ENCODE measurements at regions not wholly inside any gene's neighbourhood (a gene's known extent, or its start where the extent isn't known, plus 50 kb on each side); places are given as distances from the start of the nearest gene placed in this dataset.

DNA sequence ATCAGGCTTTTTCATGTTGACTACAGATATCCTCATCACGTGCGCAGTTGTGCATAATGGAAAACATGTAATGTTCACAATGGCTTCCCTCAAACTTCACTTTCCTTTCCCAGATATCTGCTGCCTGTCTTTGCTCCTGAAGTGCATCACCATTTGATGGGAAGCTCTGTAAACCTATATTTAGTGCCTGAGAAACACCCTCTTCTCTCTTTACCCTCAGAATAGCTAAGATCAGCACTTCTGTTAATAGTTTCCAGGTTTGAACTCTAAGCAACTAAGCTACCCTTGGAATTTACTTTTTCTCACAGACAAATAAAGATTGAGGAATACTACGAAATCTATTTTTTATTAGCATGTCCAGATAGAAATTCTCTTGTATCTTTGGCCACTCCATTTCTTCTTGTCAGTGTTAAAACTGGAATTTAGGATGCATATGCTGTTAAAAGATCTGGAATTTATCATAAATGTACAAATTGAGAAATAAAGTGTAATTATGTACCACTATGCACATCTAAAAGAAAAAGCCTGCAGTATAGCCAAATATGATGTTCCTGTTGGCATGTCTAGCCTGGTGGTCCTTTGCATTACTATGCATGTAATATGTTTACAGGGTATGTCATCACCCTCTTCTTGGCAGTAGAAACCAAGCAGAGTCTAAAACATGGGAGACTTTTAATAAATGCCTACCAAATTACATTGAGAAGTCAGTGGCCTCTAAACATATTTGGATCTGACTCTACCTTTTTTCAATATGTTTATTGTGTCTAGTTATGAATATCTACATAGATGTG, 278.7 kb downstream of the FIGN start:
- no peak for DNase-seq

DNA sequence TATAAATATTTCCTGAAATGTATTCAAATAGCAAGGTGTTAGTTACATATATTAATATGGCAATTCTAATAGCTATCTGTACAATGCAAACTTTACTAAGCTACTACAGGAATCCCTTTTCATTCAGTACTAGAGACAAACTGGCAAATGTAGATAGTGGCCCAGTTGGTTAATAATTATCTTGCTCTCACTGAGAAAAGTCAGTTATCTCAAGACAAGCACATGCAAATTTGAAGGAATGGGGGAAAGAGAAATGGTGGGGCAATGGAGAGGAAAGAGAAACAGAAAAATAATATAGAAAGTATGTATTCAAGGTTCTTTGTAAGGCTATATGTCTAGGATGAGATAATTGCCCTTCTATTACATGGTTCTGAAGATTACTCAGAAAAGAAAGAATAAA, 280.0 kb downstream of the FIGN start:
- no peak for DNase-seq

DNA sequence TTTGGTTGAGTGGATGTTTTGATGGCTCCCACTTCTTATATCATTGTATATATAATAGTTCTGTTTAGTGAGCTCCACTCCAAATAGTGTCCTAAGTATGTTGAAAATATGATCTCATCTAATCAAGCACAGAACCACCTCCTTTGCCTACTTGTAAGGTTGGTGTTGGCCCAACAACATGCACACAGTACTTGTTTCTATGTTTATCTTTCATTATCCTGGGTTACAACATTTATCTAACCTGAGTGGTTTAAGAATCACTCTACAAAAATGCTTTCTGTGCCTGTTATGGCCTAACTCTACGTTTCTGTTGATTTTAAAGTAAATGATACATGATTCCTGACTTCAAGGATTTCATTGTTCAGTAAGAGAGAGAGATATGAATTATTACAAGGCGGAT, 281.9 kb downstream of the FIGN start:
- no peak for DNase-seq

DNA sequence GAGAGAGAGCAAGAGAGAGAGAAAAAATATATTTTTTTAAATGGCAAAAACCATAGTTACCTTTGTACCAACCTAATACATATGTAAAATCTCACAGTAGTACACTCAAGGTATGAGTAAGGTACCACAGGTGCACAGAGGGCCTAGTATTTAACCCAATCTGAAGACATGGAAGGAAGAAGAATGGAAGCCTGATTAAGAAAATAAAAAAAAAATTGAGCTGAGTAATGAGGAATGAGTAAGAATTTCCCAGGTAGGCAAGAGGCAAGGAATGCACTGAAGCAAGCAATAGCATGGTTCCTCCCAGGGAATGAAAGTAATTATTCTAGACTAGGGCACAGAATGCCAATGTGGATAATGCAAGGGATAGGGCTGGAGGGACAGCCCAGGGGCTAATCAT, 294.2 kb downstream of the FIGN start:
- DNase-seq: no peak

DNA sequence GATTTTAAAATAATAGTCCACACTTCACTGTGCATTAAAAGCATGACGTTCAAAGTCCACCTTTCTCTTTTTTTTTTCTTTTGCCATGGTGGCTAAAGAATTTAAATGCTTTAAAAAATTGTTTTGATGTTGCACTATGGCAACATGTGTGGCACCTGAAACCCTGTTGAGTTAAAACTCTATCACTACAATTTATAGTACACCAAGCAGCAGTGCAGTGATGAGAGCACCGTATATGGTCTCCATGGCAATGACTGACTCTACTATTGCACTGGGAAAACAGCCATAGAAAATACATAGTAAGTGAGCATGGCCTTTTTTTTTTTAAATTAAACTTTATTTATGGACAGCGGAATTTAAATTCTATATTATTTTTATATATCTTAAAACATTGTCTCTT, 298.8 kb downstream of the FIGN start:
- DNase-seq: no peak

DNA sequence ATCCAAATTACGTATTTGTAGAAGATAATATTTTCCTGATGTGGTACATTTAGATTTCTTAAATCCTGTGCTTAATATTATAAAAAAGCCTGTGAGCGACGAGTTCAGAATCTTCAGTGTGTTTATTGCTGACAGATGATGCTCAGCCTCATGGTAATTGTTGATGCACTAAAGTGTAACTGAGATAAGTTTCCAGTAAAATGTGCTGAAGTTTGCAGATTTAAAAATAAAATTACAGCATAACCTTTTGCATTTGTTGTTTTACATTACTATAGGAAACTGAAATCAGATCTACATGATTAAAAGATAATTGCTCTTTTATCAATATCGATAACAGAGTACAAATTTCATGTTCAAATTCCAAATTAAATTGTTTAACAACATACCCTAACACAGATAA, 307.6 kb downstream of the FIGN start:
- DNase-seq: no peak

DNA sequence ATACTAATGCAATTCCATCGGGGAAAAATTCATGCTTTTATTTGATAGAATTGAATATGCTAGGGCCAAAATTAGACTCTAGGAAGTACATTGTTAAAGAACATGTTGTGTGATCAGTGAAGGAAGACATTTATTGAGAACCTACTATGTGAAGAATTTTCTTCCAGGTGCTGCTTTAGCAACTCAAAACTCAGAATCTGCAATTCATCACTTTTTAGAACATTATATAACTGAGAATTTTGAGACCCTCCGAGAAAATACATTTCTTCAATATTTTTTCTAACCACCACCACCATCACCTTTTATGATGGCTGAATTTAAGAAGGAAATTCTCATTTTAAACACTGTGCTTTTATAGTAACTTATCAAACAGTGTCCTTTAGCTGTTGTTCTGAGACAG, 315.2 kb downstream of the FIGN start:
- no peak for DNase-seq

DNA sequence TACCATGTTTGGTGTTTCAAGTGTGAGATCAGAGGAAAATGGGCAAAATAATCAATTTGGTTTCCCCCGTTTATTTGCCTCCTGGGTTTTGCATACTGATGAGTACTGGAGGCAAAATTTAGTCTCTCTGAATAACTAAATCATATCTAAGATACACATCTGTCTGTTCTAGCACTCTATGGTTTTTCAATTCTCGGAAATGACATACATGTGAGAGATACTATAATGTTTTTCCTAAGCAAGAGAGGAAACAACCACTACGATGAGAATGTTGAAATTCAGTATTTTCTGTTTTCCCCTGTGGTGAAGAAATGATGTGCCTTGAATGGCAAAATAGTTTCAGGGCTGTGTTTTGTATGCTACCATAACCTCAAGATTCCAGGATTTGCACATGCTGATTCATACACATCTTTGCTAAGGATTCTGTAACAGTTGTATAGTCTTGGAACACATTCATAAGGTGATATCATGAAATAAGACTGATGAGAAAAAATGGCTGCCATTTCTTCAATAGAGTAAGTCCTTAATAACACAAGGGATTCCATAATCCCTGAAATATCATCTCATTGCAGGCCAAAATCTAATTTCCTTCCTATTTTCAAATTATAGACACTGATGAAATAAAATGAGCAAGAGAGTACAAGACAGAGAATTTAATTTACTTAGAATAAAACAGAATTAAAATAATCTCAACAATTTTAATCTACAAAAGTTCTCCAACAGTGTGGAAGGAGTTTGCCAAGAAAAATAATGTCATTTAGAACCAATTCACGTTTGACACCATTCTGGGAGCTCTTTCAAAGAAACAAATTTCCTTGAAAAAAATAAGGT, 316.6 kb downstream of the FIGN start:
- peak; percentile 29 for DNase-seq

DNA sequence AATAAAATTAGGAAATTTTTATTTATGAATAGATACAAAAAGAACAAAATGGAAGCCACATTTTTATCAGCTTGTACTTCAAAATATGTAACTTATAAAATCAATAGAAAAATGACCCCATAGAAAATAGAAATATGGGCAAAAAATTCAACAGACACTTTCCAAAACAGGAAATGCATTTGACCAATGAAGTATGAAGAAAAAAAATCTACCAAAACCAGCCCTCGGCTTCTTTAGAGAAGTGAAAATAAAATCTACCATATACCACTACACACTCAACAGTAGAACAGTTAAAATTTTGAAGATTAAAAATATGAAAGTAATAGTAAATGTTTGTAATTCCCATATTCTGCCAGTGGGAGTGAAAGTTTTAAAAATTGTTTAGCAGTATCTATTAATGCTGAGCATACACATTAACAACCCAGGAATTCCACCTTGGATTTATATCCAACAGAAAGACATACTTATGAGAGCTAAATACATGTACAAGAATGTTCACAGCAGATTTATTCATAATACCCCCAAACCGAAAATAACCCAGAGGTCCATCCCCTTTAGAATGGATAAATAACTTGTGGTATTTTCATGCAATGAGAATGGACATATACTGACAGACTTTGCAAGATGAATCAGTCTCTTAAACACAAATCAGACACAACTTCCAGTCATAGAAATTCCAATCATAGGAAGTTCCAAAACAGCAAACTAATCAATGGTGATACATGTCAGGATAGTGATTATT, 318.0 kb downstream of the FIGN start:
- no peak for DNase-seq

DNA sequence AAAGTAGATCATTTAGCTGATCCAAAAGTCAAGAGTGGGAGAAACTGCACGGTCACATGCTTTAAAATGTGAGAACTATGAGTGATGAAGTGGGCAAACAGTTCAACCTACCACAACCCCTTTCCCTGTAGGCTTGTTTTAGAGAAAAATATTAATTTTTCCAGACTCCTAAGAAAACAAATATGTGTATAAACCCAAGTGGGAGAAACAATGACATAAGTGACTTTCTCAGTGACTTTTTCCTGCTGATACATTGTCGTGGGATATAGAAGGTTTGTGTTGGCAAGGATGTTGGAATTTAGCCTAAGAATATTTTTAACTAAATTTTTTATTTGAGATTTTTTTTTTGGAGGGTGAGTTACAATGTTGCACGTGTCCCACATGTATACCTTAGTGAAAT, 321.7 kb downstream of the FIGN start:
- DNase-seq: no peak

DNA sequence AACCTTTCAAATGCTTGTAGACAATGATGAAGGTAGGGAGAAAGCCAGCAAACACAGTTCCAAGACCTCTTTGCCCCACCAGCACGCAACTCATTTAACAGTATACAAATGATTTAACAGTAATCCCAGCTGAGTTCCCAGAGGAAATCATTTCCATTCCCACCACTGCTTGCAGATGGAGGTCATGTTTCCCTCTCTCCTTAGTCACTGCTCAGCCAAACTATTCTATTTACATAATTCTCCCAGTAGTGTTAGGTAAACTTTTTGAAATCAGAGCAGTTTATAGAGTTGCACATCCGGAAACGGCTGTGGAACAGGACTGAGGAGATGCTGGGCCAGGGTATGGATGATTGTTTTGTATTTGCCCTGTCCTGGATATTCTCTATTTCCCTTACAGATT, 328.5 kb downstream of the FIGN start:
- DNase-seq: no peak

DNA sequence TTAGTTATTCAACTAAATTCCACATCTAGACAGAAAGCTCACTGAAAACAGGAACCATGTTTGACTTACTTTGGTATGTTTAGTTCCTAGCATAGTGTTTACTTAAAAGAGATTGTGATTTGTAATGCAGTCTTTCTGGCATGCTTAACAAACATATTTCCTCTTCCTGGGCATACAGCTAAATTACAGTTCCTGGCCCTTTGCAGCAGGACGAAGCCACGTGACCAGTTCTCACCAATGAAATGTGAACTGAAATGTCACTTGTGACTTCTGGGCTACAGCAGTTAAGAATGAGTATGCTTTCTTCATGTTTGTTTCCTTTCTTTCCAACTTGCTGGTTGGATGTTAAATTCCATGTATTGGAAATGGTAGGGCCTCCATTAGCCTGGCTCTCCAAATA, 330.5 kb downstream of the FIGN start:
- DNase-seq: no peak

DNA sequence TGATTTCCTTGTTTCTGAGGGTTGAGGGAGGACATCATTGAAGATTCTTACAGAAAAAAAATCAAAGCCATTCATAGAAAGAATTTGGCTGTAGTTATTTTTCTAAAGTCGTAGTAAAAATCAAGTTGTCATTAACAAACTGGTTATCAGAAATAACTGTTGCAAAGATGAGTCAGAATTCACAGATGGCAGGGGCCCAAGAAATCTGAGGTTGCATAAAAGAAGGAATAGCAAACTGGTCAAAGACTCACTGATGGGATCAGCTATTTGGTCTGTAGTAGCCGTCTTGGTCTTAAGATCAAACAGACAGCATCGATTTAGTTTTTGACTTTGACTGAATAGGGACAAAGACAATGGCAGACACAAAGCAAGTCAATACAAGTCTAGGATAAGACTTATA, 334.3 kb downstream of the FIGN start:
- DNase-seq: no peak

DNA sequence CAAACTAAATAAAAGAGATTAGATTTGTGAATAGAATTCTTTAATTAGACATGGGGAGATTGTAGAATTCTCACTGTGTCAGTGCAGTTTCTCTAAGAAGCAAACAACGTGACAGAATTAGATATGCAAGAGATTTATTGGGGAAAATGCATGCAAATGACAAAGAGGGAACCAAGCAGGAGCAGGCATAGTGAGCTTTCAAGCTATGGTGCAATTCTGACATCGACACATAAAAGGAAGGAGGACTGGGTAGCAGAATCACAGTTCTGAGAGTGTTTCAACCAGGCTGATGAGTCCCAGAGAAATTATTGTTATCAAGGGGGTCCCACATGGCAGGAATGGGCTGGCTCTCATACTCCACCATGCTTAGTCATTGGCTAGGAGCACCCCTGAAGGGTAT, 338.4 kb downstream of the FIGN start:
- no peak for DNase-seq

DNA sequence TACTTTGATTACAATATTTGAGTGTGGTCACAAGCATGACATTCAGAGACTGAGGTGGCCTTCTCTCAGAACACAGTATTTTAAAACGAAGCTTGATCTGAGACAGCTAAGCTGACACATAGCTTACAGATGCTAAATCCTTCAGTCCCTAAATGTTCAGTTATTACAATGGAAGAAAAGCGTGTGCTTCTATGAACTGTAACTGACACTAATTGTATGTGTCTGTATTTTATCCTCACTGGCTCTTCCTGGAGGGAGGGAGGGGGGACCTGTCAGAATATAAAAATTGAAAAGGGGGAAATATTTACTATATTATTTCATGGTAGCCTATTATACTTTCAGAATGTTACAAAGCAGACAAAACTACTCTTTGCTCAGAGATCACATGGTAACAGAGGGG, 340.2 kb downstream of the FIGN start:
- DNase-seq: no peak

DNA sequence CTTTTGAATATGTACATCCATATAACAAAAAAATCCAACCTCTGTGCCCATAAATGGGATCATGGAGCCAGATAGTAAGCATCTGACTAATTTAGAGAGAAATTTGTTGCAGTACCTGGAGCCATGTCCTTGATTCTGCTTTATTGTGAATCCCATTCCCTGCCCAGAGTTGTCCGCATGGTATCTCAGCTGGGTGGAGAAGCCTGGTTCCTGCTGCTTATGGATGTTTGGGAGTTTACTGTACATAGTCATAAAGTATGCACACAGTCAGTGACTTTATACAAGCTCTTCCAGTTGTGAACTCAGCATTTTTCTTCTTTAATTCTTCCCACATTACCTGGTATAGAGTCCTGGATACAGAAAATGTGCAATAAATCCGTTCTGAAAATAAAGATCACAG, 346.0 kb downstream of the FIGN start:
- no peak for DNase-seq

DNA sequence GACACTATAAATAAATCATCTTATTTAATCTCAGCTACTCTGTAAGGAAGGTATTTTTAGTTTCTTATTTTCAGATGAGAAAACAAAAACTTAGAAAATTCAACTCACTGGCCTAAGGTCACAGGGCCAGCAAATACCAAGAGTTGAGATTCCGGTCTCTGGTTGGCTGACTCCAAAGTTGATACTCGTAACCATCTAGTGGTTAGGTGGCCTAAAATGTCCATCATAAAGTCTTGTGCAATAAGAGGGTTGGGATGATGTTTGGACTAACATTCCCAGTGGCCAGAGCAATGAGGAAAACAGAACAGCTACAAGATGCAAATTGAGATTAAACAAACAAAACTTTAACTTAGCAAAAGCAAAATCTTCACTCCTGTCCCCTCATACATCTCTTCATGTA, 360.3 kb downstream of the FIGN start:
- DNase-seq: no peak

DNA sequence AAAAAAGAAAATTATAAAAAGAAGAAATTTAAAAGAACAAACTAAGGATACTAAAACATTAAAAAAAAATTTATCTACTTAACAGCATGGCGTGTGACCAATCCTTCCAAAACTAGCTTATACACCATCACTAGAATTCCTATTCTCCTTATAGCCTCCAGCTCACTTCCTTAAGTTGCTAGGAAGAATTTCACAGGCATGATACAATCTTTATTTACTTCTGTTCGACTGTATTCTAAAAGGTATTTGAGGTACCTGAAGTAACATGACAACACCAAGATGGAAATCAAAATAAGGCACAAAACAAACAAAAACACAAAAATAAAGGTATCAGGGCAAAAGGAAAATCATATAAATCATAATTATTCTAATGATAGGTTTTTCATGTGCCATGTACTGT, 360.7 kb downstream of the FIGN start:
- no peak for DNase-seq

DNA sequence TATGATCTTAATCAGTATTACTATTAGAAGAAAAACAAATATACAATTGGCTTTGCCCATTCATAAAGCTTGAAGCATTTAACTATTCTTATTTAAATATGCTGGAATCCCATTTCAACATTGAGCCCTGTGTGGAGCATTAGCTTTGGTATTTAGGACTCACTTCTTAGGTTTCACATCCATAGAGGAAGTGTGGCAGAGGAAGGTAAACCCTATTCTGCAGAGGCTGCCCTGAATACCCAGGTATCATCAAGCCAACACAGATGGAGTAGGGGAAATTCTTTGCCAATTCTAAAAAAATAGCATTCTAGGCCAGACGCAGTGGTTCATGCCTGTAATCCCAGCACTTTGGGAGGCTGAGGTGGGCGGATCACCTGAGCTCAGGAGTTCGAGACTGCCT, 361.5 kb downstream of the FIGN start:
- DNase-seq: no peak

DNA sequence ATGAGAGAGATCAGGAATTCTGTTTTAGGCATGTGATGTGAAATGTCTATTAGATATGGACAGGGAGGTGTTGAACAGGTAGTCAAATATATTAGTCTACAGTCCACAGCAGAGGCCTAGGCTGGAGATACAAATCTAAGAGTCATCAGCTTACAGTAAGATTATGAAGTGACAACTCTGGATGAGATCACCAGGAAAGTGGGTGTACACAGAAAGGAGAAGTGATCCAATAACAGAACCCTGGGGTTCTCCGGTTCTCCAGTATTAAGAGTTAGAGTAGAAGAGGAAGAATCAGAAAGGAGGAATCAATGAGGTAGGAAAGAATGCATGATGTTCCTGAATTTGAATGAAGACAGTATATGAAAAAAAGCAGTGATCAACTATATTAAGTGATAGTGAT, 362.3 kb downstream of the FIGN start:
- DNase-seq: no peak

DNA sequence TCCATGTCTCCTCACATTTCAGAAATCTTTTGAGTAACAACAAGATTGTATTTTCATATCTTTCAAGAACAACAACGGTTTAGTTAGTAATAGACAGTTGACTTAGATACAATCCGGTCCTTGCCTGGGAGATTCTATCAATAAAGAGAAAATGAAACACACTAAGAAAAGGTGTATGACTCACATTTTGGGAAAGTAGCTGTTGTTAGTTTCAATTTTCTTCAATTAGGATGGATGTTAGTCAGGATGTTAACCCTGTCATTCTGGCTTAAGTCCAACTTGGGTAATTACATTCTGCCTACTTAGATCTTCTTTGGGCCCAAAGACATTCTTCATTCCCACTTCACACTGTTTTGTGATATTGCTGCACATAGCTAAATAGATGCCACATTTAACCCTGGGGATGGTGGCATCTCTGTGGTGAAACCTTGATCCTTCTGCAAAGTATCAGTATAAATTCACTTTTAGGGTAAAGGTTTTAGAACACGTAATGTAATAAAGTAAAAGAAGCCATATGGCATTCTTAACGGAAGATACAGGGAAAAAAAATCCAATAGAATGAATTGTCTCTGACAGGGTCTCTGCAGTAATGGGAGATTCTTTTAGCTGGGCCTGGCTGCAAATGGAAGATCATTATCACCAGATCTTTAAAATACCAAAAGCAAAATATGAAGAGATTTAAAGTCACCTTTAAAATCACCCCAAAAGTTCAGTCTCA, 365.5 kb downstream of the FIGN start:
- no peak for DNase-seq

DNA sequence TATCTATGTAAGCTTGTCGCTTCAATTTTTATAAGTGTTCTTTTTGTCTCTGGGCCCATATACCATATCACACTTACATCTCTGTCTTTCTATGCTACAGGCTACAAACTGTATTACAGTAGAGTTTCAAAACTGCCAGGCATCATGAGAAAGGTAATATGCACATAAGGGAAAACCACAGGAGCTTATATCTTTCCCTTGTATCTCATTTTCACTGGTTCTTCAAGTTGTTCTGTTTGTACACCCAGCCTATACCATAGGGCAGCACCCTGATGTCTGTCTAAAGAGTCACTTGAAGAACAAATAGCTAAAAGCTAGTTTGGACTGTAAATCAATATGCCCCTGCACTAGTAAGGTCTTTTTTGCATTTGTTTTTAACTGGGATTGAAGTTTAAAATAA, 366.7 kb downstream of the FIGN start:
- DNase-seq: no peak

DNA sequence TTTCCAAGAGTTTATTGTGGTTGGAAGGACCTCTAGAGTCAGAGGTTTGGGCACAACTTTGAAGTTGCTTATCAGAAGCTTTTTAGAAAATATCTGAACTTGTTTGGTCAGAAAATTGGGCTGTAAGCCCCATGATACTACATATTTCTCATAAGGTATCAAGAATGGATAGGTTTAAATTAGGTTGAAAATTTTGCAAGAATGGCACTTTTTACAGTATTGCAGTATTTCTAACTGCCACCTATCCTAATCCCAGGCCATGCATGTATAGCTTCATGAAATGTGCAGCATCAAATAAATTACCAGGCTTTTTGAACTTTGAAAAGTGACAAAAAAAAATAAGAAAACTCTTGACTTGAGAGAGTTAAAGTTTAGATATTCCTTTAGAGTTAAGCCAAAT, 367.2 kb downstream of the FIGN start:
- DNase-seq: no peak
